MM.1S (cell line): ENCODE measurements at regions not wholly inside any gene's neighbourhood (a gene's known extent, or its start where the extent isn't known, plus 50 kb on each side); places are given as distances from the start of the nearest gene placed in this dataset.

Source experiments
- EZH2 ChIP-seq: fragments of 300-600 bp; sonication (generic); optimal IDR thresholded peaks from 2 replicates; pipeline ENCODE3; 2017; ENCODE audit warnings: low read depth, mild to moderate bottlenecking, antibody characterized with exemption, low read length, mixed read lengths
- TF ChIP-seq, protein P1 (sequence below): fragments of 300-600 bp; sonication (generic); IDR thresholded peaks from 2 replicates; pipeline ENCODE4 v1.5.1; 2016; ENCODE audit warnings: antibody characterized with exemption, low read length, mixed read lengths

DNA sequence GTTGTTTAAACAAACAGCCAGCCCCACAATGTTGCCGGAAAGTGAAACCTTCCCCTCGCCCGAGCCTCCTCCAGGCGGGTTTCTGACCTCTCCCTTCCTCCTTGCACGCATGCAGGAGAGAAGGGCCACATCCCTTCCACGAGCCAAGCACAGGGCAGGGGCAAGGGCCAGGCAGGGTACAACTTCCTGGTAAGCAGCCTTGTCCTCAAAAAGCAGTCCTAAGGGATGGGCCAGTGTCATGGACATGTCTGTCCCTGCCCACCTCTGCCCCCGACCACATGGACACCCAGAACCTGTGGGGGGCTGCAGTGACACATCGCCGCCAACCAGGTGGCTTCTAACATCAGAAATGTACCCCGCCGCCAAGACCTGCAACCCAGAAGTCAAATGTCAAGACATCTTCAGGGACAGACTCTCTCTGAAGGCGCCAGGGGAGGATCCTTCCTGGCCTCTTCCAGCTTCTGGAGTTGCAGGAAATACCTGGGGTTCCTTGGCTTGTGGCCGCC lies 145.3 kb downstream of the CRYBB2 start:
- TF ChIP-seq, protein P1, sequence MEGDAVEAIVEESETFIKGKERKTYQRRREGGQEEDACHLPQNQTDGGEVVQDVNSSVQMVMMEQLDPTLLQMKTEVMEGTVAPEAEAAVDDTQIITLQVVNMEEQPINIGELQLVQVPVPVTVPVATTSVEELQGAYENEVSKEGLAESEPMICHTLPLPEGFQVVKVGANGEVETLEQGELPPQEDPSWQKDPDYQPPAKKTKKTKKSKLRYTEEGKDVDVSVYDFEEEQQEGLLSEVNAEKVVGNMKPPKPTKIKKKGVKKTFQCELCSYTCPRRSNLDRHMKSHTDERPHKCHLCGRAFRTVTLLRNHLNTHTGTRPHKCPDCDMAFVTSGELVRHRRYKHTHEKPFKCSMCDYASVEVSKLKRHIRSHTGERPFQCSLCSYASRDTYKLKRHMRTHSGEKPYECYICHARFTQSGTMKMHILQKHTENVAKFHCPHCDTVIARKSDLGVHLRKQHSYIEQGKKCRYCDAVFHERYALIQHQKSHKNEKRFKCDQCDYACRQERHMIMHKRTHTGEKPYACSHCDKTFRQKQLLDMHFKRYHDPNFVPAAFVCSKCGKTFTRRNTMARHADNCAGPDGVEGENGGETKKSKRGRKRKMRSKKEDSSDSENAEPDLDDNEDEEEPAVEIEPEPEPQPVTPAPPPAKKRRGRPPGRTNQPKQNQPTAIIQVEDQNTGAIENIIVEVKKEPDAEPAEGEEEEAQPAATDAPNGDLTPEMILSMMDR: no peak
- no peak for TF ChIP-seq EZH2
